H7 (cell line): ENCODE measurements at regions not wholly inside any gene's neighbourhood (a gene's known extent, or its start where the extent isn't known, plus 50 kb on each side); places are given as distances from the start of the nearest gene placed in this dataset.

Source experiments
- DNase-seq: peaks from one replicate; pipeline ENCODE4 v3.0.0; 2012
- H3K27me3 ChIP-seq: 2 replicates; pipeline ENCODE4 v1.6.0; 2011; ENCODE audit warnings: mild to moderate bottlenecking, low read length; ENCODE audit not compliant: control insufficient read depth, insufficient read depth
- H3K36me3 ChIP-seq: replicated peaks from 2 replicates; pipeline ENCODE4 v1.5.1; 2011; ENCODE audit warnings: low read length; ENCODE audit not compliant: control insufficient read depth, insufficient read depth
- H3K4me3 ChIP-seq: 2 replicates; pipeline ENCODE4 v1.5.1; 2011; ENCODE audit warnings: low read depth, mild to moderate bottlenecking, control low read depth, low read length, moderate library complexity; ENCODE audit not compliant: insufficient read depth

DNA sequence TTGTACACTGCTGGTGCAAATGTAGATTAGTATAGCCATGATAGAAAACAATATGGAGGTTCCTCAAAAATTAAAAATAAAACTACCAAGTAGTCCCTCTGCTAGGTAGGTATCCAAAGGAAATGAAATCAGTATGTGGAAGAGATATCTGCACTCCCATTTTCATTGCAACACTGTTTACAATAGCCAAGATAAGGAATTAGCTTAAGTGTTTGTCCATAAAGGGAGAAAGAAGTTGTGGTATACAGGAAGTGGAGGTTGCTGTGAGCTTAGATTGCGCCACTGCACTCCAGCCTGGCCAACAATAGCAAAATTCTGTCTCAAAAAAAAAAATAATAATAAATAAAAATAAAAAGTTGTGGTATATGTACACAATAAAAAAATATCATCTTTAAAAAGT lies 325.0 kb upstream of the EMCN start:
- H3K27me3 ChIP-seq: no peaks in the 10 kb centered on the region
- no peak for DNase-seq
- H3K4me3 ChIP-seq: no peak overlapping the region
- H3K36me3 ChIP-seq: no peaks in the 10 kb centered on the region

DNA sequence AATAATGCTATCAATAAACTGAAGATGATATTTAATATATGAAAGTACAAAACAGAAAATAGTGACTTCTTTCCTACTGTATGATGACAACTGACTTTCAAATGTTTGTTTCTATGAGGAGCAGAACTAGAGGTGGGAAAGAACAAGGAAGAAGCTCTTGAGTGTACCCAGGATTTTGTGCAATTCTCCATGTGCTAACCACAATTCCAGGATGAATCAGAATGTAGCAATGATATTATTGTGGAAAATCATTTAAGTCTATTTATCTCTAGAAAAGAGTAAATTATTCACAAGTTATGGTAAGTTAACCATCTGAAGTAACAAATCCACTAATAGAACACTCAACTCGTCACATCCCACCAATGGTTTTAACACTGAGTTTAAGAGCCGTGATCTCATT lies 324.1 kb upstream of the EMCN start:
- DNase-seq: no peak
- Histone ChIP-seq H3K27me3 (no peaks in the 10 kb centered on the region), H3K36me3 (no peaks in the 10 kb centered on the region), H3K4me3 (no peak overlapping the region)

DNA sequence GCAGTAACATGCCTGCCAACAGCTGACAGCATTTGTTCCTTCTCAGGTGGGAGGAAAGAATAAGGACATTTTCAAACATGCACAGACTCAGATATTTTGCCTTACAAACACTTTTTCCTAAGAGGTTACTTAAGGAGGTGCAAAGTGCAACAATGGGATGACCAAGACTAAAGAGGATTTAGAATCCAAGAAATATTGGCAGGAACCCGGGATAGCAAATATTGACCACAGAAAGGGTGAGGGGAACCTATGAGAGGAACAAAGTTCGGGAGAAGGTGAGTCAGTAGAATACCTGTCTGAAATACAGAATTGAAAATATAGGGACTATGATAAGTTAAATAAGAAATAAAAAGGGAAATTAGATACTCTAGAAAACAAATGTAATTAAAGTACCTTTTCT lies 321.9 kb upstream of the EMCN start:
- Histone ChIP-seq H3K36me3 (no peaks in the 10 kb centered on the region), H3K4me3 (no peak overlapping the region), H3K27me3 (no peaks in the 10 kb centered on the region)
- DNase-seq: no peak

DNA sequence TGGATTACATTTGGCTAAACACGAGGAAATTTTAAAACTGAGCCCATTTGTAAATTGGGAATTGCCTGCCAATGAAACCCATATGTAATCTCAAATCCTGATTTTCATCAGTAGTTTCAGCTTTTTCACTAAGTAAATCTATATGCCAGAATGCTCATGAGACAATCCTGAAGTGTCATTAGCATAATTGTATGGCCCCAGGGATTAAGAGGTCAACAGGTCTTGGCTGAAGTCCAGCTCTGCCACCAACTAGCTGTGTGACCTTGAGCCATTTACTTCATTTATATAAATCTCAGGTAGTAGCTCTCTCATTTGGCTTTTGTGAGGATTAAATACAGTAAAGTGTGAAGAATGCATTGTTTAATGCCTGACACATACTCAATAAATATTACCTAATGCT lies 320.5 kb upstream of the EMCN start:
- DNase-seq: no peak
- no peak overlapping the region for H3K4me3 ChIP-seq
- H3K36me3 ChIP-seq: no peaks in the 10 kb centered on the region
- no peaks in the 10 kb centered on the region for H3K27me3 ChIP-seq

DNA sequence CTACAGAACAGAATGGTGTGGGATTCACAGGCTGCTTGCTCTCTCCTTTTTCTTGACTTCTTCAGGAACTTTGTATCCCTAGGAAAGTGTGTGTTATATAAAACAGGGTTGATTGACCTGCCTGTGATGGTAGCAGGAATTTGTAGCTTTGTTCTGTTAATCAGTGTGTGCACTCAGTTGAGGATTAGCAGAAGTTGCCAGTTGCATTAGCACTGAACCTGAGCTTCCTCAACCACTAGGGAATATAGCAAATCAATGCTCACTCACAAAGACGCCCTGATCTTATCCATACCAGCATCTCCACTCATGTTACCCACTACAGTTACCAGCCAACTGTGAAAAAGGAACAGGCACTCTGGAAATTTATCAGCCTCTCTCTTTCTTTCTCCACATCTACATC lies 319.1 kb upstream of the EMCN start:
- DNase-seq: no peak
- Histone ChIP-seq H3K36me3 (no peaks in the 10 kb centered on the region), H3K27me3 (no peaks in the 10 kb centered on the region), H3K4me3 (no peak overlapping the region)

DNA sequence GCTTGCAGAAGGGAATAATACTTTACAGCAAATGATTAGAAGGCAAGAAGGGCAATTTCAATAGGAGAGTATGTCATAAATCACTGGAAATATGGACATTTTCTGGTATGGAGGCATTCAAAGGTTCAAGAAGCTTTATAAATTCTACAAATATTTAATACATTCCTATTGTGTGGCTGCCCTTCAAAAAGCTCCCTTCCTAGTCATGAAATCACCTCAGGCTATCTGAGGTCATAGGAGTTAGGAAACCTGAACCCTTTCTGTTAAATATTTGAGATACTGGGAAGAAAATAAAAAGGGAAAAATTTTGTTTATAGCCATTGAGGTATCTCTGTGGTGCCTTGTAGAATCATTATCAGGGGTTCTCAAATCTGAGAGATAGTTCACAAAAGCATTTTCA lies 316.8 kb upstream of the EMCN start:
- Histone ChIP-seq H3K36me3 (no peaks in the 10 kb centered on the region), H3K27me3 (no peaks in the 10 kb centered on the region), H3K4me3 (no peak overlapping the region)
- DNase-seq: no peak

DNA sequence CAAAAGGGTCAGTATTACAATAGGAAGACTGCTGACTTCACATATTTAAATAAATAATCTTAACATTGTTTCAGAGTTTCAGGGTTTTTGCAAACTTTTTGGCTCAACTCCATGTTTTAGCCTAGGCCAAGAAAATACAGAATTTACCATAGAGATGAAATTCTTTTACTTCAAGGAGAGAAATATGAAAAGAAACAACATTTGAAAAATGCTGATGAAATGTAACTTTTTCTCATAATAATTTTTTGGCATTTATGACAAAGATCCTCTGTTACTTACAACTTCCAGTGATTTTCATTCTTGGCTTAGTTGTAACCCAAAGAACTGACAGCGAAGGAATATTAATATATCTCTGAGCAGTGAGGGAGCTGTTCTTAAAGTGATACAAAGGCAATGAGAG lies 316.1 kb upstream of the EMCN start:
- Histone ChIP-seq H3K36me3 (no peaks in the 10 kb centered on the region), H3K4me3 (no peak overlapping the region), H3K27me3 (no peaks in the 10 kb centered on the region)
- DNase-seq: no peak

DNA sequence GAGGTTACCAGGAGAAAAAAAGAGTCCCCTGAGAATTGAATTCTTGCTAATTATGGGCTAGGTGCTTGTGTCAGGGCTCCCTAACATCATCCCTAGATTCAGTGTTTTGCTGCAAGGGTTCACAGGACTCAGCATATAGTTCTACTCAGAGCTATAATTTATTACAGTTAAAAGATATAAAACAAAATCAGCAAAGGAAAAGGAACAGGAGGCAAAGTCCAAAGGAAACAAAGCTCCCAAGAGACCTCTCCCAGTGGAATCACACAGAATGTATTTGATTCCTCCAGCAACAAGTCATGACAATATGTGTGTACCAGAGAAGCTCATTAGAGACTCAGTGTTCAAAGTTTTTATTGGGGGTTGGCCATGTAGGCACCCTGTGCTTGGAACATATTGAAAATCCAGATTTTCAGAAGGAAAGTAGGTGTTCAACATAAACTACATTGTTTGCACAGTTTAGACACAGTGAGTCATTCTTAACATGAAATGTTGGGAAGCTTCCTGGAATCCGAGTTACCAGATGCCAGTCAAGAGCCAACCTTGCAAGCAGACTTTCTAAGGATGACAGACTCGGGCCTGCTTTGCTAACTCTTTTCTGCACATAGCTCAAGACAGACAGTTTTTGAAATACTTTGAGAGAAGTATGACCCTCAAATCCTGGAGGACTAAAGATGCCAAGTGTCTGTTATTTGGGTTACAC lies 311.3 kb upstream of the EMCN start:
- H3K4me3 ChIP-seq: no peak overlapping the region
- DNase-seq: no peak
- H3K27me3 ChIP-seq: no peaks in the 10 kb centered on the region
- H3K36me3 ChIP-seq: no peaks in the 10 kb centered on the region

DNA sequence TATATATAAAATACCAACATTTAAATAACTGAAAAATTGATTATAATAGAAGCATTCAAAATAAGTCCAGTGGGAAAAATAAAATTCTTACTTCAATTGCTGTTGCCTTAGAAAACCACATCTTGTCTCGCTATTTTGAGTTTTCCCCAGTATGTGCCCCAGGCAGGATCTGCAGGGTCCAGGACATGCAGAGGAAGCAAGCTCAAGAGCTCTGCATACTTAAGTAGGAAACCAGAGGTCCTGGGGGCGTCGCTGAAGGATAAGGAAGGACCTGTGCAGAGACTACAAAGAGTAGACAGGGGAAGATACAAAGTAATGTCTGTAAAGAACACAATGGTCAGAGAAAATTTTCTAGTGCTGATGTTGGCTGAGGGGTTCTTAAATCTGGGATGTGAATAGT lies 310.5 kb upstream of the EMCN start:
- DNase-seq: no peak
- Histone ChIP-seq H3K36me3 (no peaks in the 10 kb centered on the region), H3K4me3 (no peak overlapping the region), H3K27me3 (no peaks in the 10 kb centered on the region)

DNA sequence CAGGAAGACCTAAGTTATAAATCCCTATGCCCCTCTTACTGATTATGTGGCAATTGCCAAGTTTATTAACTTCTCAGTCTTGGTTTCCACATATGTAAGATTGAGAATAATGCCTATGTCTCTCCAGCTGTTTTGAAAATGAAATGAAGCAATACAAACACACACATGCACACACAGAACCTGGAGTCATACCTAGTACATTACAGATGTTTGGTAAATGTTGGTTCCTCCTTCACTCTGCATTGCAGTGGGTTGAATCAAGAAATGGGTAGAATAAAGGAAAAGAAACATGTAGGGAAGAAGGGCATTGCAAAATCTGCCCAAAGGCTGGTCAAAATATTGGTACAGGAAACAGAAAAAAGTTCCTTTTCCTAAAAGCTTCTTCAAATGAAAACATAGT lies 309.9 kb upstream of the EMCN start:
- no peaks in the 10 kb centered on the region for H3K36me3 ChIP-seq
- H3K27me3 ChIP-seq: no peaks in the 10 kb centered on the region
- no peak overlapping the region for H3K4me3 ChIP-seq
- DNase-seq: no peak

DNA sequence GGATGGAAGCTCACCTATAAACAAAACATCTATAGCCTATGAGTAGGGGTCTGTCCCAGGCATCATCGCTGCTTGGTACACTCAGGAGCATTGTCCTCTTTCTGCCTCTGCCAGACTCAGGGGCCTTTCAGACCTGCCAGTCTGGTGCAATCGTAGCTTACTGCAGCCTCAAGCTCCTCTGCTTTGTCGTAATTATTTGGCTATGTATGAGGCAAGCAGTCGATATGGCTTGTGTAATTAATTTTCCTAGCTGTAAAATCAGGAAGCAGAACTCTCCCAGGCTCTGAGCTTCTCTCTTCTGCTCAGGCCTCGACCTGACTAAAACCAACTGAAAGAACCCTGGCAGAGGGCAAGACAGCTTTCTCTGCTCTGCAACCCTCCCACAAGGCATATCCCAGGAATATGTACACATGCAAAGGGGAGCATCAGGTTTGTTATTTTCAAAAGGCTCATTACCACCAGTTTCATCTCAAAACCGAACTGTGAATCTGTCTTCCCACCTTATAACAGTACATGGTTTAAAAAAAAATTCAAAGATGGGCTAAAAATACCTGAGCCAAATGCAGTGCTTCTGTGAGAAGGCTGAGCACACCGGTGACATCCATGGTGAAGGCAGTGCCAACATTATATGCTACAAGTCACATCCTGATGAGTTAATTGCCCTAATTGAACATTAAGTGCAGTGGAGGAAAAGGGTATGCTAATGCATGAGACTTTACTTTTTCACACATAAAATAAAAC lies 309.2 kb upstream of the EMCN start:
- H3K27me3 ChIP-seq: no peaks in the 10 kb centered on the region
- DNase-seq: no peak
- H3K4me3 ChIP-seq: no peak overlapping the region
- no peaks in the 10 kb centered on the region for H3K36me3 ChIP-seq

DNA sequence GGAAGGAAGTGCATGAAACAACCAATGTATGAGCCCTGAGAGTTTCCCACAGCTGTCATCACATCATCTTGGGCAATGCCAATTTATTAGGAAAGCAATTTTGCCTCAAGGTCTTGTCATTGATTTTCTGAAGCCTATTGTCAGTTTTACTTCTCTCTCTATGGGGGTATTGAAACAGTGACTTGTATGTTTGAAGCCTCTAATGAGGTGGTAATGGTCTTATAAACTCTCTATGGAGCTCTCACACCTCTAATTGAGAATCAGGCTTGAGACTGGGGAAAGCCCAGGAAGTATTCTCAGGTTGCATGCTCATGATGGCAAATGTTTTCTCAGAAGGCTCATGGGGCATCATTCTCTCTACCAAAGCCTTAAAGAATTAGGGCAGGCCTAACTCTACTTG lies 308.2 kb upstream of the EMCN start:
- H3K27me3 ChIP-seq: no peaks in the 10 kb centered on the region
- no peak overlapping the region for H3K4me3 ChIP-seq
- DNase-seq: no peak
- H3K36me3 ChIP-seq: no peaks in the 10 kb centered on the region

DNA sequence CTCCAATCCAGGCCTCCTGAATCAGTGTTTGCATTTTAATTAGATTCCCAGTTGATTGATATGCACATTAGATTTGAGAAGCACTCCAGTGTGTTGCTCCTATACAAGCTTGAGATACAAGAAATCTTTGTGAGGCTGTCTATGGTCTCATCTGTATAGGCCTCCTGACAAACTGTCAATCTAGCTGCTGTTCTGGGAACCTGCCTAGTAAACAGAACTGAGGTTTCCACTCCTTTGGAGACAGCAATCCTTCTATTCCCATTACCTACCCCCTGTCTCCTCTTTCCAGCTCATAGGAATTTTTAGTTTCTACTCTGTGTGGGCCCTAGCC lies 306.1 kb upstream of the EMCN start:
- no peak for DNase-seq
- Histone ChIP-seq H3K4me3 (no peak overlapping the region), H3K36me3 (no peaks in the 10 kb centered on the region), H3K27me3 (no peaks in the 10 kb centered on the region)

DNA sequence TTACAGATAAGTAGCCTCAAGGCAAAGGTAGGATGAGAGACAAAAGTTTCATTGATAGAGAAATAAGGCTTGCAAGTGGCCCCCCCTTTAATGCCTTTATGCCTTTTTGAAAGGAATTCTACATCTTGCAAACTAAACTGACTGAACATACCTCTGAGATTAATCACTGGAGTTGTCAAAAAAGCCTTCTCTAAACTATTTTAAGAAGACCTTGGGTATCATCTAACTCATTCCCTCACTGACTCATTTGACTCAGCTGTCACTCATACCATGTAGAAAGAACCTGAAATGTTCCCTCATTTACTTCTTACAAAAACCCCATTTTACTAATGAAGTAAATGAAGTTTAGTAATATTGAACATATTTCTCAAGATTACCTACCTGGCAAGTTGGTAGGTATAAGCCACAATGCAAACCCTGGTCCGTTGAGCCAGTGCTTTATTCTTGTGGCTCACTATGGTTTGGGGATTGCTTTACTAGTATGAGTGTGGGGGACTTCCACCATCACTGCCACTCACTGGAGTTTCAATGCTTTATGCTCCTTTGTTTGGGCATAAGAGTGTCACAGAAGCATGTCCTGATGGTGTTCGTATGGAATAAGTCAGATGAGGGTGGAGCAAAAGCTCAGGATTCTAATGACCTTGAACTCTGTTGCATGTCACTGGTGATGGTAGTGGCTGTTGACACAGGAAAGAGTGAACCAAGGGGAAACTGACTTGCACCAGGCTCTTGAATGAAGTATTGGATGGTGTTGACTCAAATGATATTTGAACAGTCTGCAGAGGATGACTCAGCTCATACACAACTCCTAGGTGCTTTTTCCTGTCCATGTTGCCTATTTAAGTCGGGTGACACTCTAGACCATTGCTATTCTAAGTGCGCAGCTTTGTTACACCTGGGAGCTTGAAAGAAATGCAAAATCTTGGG lies 305.5 kb upstream of the EMCN start:
- H3K4me3 ChIP-seq: no peak overlapping the region
- no peaks in the 10 kb centered on the region for H3K27me3 ChIP-seq
- no peaks in the 10 kb centered on the region for H3K36me3 ChIP-seq
- no peak for DNase-seq

DNA sequence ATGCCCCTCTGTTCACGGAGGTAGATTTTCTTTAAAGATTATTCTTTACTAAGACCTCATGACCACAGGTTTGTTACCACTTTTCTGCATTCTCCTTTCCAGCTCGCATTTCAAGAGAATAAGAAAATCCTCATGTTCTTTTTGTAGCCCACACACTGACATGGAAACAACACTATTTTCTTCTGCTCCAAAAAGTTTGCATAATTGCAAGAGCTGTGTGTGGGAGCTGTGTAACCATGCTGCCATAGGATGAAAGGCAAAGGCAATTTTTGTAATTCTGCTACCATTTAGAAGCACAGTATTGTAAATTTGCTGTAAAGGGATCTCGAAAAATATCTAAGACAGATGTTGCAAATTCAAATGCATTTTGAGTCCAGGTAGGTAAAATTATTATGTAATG lies 302.4 kb upstream of the EMCN start:
- H3K4me3 ChIP-seq: no peak overlapping the region
- no peaks in the 10 kb centered on the region for H3K36me3 ChIP-seq
- H3K27me3 ChIP-seq: no peaks in the 10 kb centered on the region
- DNase-seq: no peak
